GM18907 (cell line): ENCODE measurements at regions not wholly inside any gene's neighbourhood (a gene's known extent, or its start where the extent isn't known, plus 50 kb on each side); places are given as distances from the start of the nearest gene placed in this dataset.

Experiments
- ATAC-seq: cut with Tn5 transposase; IDR thresholded peaks from one replicate; pipeline ENCODE4 v1.9.1; 2021; ENCODE audit warnings: mild to moderate bottlenecking, moderate library complexity; ENCODE audit not compliant: unreplicated experiment

DNA sequence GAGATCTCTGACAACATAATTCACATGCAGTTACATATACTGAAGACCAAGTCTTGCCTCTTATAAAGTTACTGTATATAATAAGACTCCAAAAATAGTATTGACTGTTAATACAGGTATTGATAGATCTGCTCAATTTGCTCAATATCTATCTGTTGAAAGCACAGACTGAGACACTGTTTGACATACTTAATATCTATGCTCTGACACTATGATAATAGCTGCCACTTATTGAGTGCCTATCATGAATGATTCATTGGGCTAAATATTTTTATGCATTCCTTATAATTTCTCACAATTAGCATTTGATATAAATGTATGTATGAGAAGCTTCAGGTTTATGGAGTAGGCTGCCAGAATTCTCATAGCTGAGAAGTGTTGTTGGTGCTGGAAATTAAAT, 1600.9 kb upstream of the IGFBP7 start:
- no peak for ATAC-seq

GRCh38 chr4:58688568-58688967, 1578.4 kb upstream of the IGFBP7 start:
- no peak for ATAC-seq

DNA sequence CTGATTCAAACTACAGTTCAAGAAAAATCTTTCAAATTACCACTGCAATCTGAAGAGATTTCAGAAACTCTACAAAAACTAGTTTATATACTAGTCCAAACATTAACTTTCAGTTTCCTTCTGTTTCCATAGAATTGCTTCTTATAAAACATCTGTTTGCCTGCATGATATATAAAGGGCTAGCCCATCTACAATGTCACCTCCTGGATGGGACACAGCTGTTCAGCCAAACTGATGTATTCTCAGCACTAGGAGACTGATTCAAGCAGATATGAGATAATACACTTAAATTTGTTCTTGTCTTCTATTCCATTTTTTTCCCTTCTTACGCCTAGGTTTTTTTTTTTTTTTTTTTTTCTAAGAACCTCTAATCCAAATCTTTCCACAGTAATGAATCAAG, 1569.7 kb upstream of the IGFBP7 start:
- no peak for ATAC-seq

DNA sequence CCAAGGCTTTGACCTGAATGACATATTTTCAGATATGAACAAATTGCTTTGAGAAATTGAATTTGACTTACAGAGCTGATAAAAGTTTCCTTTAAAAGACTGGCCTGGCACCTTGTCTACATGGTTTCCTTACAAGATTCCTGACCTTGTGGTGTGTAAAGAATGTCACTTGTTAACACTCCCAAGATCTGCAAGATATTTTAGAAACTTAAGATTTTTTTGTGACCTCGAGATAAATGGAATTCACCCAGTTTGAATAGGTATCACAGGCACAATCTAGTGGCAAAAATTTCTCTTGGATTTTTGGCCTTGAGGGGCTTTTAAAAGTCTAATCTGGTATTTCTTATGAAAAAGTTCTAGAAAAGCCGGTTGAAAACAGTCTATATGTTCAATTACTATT, 1568.9 kb upstream of the IGFBP7 start:
- no peak for ATAC-seq

- no peak for ATAC-seq
Measured at GRCh38 chr4:58669783-58670182, 1559.6 kb upstream of the IGFBP7 start.

DNA sequence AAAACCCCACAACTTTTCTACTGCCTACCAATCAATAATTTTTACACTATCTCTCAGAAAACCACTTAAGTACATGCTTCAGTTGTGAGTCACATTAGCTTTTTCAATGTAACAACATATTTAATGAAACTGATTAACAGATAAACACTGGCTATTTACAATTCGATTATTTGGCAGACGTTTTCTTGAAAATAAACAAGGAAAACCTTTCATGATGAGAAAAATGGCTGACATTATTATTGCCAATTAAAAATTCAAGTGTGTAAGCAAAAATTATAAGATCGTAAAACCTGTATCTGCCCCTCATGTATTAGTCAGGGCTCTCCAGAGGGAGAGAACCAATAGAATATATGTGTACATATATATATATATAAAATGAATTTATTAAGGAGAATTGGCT, 1555.5 kb upstream of the IGFBP7 start:
- ATAC-seq: no peak

DNA sequence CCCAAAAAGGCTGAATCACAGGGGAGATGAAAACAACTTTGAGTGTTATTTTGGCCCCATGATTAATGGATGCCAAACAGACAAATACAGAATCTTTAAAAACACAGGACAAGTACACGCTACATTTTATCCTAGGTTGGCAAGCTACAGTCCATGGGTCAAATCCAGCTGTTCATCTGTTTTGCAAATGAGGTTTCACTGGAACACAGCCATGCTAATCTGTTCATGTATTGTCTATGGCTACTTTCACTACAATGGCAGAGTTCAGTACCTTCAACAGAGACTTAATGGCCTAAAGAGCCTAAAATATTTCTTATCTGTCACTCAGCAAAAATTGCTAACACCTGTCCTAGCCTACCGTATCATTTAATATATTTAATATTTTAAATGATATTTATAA, 1548.5 kb upstream of the IGFBP7 start:
- ATAC-seq: no peak

DNA sequence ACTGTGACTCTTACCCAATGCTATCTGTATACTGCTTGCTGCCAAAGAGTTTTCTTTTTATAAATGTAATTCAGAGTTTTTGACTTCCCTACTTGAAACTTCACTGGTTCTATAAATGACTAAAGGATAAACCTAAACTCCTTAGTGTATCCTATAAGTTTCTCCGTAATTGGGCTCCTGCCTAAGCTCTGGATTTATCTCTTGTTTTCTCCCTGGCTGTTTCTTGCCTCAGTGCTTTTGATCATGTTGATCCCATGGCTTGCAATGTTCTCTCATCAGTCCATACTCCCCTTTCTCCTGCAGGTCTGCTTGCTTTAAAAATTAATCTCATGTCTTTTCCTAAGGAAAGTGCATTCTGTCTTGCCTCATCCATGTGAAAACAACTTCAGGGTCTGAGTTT, 1543.1 kb upstream of the IGFBP7 start:
- ATAC-seq: no peak

- no peak for ATAC-seq
Measured at GRCh38 chr4:58649226-58649625, 1539.0 kb upstream of the IGFBP7 start.

DNA sequence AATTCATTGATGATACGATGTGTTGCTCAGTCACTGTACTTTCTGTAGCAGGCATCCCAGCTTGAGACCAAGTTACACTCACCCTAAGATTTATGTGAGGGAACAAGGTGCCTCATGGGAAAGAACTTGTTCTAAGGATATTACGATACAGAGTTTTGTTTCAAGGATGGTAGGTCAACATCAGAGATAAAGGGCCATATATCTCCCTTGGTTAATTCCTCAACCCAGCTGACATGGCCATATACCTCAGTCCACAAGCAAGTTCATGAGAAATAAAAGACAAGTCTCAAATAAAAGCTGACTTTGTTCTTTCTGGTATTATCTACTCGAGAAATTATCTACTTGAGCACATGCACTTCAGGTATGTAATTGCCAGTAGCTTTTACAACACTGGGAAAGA, 1535.9 kb upstream of the IGFBP7 start:
- no peak for ATAC-seq

DNA sequence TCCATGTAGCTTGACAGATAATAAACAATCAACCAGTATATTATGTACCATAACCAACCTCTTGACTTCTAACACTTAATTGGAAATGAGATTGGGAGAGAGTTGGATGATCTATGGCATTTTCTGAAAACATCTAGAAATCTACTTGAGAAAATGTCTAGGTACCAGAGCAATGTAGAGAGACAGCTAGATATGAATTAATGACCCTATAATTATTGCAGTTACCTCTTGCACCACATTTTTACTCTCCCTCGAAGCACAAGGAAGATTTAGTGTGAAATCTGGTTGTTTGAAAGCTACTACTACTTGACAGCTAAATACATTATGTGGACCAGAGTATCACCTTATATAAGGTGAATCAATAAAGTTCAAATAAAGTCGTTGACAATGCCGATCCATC, 1534.4 kb upstream of the IGFBP7 start:
- no peak for ATAC-seq

DNA sequence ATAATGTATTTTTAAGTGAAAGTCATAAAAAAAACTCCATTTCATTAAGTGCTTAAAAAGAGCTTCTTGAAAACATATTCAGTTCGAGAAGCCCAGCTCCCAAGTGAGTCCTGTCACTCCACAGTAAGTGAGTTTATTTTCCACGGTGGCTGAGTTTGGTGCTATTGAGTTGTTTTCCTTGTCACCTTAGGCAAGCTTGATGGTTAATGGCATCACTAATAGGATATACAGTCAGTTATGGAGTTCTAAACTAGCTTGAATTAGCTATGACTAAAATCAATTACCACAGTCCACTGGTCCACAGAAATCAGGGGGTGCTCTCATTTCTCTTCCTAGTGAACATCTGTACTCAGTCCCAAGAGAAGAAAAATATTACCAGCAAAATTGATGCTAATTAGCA, 1526.2 kb upstream of the IGFBP7 start:
- no peak for ATAC-seq

DNA sequence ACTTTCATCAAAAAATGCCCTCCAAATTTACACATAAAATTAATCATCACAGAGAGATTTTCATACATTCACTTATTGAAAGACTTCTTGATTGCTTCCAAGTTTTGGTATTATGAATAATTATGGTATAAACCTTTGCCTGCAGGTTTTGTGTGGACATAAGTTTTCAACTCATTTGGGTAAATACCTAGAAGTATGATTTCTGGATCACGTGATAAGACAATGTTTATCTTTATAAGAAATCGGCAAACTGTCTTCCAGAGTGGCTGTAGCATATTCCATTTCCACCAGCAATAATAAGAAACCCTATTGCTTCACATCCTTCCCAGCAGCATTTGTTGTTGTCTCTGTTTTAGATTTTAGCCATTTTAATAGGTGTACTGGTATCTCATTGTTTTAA, 1507.0 kb upstream of the IGFBP7 start:
- ATAC-seq: no peak

DNA sequence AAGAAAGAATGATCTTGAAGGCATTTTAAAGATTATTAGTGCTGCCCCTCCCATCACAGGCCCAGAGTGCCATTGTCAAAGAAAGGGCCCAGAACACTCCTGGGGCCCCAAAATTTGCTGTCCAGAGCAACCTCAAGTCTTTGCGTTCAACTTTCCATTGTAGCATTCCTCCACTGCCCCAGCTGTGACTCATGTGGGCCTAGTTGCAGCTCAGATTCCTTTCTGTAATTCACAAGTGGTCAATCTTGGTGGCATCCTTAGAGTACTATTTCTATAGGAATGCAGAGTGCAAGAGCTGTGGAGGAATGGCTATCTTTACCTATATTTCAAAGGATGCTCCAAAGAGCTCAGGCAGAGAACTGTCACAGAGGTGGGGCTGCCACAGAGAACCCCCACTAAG, 1500.8 kb upstream of the IGFBP7 start:
- no peak for ATAC-seq

DNA sequence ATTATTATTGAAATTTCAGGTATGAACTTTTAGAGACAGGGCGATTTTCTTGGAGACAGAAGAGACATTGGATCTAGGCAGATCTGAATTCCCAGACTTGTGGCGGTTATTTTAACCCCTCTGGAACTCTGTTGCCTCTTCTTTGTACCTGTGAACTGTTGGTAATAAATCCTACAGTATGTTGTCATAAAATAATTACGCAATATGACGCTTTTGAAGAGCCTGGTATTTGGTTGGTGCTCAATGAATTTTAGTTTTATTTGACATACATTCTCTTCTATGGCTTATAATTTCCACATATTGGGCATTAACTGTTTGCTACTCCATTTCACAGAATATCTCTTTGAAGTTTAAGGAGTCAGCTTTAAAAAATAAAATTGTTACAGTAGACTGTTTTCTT, 1496.1 kb upstream of the IGFBP7 start:
- ATAC-seq: no peak

DNA sequence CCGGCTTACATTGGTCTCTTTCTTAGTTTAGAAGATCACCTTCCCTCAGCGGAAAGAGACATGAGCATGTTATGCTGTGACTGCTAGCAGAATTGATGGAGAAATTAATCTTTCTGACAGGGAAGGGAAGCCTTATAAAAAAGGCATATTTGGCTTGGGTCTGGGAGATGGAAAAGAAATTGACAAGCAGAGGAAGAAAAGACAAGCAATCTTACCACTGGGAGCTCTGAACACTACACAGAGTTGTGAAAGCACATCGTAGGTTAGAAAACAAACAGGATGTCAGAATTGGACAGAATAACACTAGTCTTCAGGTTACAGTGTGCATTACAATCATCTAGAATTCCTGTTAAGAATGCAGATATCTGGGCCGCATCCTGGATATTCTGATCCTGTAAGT, 1493.8 kb upstream of the IGFBP7 start:
- no peak for ATAC-seq

GRCh38 chr4:58602731-58603359, 1492.7 kb upstream of the IGFBP7 start:
- no peak for ATAC-seq

DNA sequence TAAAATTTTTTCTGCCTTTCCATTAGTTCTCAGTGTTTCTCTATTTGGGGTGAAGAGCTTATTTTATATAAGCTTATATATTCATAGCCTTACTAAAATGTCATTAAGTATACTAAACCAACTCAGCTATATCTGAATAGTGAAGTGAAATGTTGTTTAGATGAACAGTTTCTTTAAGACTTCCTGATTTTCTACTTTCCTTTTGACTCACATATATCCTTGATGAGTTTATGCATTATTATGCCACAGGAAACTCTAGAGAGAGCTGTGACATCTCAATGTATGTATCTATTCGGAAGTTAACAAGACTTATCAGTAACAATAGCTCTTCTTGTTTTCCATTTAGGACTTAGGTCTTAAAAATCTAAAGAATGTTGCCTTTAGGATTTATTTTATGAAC, 1491.8 kb upstream of the IGFBP7 start:
- no peak for ATAC-seq

DNA sequence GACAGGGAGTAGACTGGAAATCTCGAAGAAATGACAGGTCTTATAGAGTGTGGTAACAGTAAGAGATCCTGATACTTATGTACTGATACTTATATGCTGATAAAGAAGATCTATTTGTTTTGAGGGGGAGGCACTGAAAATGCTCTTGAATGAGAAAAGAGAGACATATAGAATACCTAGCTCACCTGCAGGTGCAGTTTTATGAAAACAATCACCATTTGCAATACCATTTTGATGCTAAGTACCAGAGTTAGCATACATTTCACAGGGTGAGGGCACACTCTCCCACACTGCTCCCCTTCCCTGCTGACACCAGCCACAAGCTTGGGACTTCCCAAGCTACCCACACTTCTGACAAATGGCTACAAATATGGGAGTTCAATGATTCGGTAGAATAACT, 1490.1 kb upstream of the IGFBP7 start:
- ATAC-seq: no peak

GRCh38 chr4:58590722-58591121, 1480.5 kb upstream of the IGFBP7 start:
- no peak for ATAC-seq

DNA sequence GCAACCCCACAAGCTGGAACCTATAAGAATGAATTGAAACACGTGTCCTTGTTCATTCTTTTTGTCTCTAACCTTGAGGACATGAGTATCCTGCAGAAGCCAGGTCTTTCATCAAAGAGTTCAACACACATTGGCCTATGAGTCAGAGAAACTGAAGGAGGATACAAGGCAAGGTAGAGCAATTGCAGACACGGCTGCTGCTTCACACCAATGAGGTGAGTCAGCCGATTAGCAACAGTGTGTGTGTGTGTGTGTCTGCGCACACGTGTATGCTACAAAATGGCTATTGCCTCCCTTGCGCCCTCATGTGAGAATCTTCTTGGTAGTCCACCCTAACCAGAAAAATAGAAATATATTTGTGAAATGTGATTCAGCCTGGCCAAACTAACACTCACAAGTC, 1477.7 kb upstream of the IGFBP7 start:
- ATAC-seq: no peak

DNA sequence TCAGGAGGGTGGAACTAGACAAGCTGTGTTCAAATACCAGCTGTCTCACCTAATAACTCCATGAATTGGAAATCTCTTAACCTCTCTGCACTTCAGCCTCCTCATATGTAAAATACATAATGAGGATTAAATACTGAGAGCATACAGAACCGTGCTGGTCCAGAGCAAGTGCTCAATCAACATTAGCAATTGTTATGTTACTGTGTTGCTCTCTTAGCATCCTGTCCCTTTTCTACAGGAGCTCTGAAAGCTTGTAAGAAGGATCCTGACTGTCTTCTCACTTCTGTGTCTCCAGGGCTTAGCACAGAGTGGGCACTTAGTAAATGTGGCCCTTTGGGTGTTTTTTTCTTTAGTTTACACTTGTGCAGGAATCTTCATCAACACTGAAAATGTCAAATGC, 1456.1 kb upstream of the IGFBP7 start:
- ATAC-seq: no peak

DNA sequence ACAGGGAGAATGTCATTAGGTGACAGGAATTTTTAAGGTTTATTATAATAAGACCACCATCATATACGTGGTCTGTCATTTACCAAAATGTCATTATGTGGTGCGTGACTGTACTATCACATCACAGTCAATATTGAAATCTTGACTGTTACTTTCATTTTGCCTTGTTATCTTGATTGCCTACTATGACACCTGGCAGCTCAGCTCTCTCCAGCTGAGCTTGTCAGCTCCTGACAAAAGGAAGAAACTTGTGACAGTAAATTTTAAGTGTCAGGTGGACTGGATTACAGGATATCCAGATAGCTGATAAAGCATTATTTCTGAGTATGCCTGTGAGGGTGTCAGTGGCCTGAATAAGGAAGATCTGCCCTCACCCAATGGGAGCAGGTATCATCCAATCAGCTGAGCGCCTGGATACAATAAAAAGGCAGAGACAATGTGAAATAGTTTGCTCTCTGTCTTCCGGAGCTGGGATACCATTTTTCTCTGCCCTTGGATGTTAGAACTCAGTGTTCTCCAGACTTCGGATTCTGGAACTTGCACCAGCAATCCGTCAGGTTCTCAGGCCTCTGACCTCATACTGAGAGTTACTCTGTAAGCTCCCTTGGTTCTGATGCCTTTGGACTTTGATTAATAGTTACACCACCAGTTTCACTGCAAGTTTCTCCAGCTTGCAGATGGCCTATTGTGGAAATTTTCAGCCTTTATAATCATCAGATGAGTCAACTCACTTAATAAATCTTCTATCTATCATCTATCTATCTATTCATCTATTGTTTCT, 1454.7 kb upstream of the IGFBP7 start:
- ATAC-seq: no peak
